IMR-90 (cell line): ENCODE measurements at regions not wholly inside any gene's neighbourhood (a gene's known extent, or its start where the extent isn't known, plus 50 kb on each side); places are given as distances from the start of the nearest gene placed in this dataset.

Source experiments
- ATAC-seq: fragments of 200-7000 bp; cut with Tn5 transposase; 2 replicates; pipeline ENCODE4 v1.9.1; 2020; ENCODE audit warnings: low read depth, mild to moderate bottlenecking, moderate library complexity
- BruUV-seq: library from RNA; stranded (reverse); fragments of 400-500 nt; replicated peaks from 2 replicates; lab custom pipeline; 2021; lab: Mats Ljungman, UMichigan
- CTCF ChIA-PET: fragments of 300-600 bp; formaldehyde crosslinking; extraction: SDS; loops from one replicate; lab custom pipeline; 2021; ENCODE audit warnings: antibody characterized with exemption; lab: Yijun Ruan, JAX
- POLR2A ChIA-PET: fragments of 300-600 bp; sonication (Branson Sonifier 250); formaldehyde crosslinking; loops from one replicate; lab custom pipeline; 2022; ENCODE audit warnings: antibody characterized with exemption; ENCODE audit not compliant: unreplicated experiment; lab: Charles Lee
- DNase-seq: peaks from one replicate; pipeline ENCODE4 v3.0.0; 2013
- H2AFZ ChIP-seq: replicated peaks from 2 replicates; pipeline ENCODE3; 2013; ENCODE audit warnings: low read length, mild to moderate bottlenecking; ENCODE audit not compliant: poor library complexity
- H2AK5ac ChIP-seq: 2 replicates; pipeline ENCODE4 v1.6.1; 2013; ENCODE audit warnings: low read depth, low read length, inconsistent platforms
- H2AK9ac ChIP-seq: replicated peaks from 2 replicates; pipeline ENCODE3; 2013; ENCODE audit warnings: mild to moderate bottlenecking, low read depth, low read length, moderate library complexity; ENCODE audit not compliant: poor library complexity
- H2BK120ac ChIP-seq: 2 replicates; pipeline ENCODE4 v1.6.1; 2013; ENCODE audit warnings: low read depth, low read length, inconsistent platforms
- H2BK15ac ChIP-seq: 3 replicates; pipeline ENCODE4 v1.6.1; 2013; ENCODE audit warnings: low read depth, low read length, inconsistent platforms
- H2BK20ac ChIP-seq: 2 replicates; pipeline ENCODE4 v1.6.1; 2013; ENCODE audit warnings: low read depth, mild to moderate bottlenecking, inconsistent platforms, low read length, moderate library complexity
- H2BK5ac ChIP-seq: 2 replicates; pipeline ENCODE4 v1.6.1; 2013; ENCODE audit warnings: mild to moderate bottlenecking, low read depth, low read length, inconsistent platforms; ENCODE audit not compliant: poor library complexity, severe bottlenecking
- H3K14ac ChIP-seq: replicated peaks from 2 replicates; pipeline ENCODE4 v1.6.1; 2013; ENCODE audit warnings: low read depth, low read length, inconsistent platforms
- H3K18ac ChIP-seq: 2 replicates; pipeline ENCODE4 v1.6.1; 2013; ENCODE audit warnings: low read depth, low read length, control low read depth
- H3K23ac ChIP-seq: 2 replicates; pipeline ENCODE4 v1.6.1; 2013; ENCODE audit warnings: low read depth, low read length, inconsistent platforms
- H3K27ac ChIP-seq: 2 replicates; pipeline ENCODE4 v1.5.1; 2013; ENCODE audit warnings: mild to moderate bottlenecking, control low read depth, low read length; ENCODE audit not compliant: insufficient read depth
- H3K27me3 ChIP-seq: 2 replicates; pipeline ENCODE4 v1.6.1; 2013; ENCODE audit warnings: low read length; ENCODE audit not compliant: control insufficient read depth, insufficient read depth
- H3K36me3 ChIP-seq: 2 replicates; pipeline ENCODE4 v1.6.1; 2013; ENCODE audit warnings: low read length, mixed read lengths; ENCODE audit not compliant: control insufficient read depth, insufficient read depth
- H3K4ac ChIP-seq: 2 replicates; pipeline ENCODE4 v1.6.1; 2013; ENCODE audit warnings: low read depth, low read length, inconsistent platforms
- H3K4me1 ChIP-seq: 2 replicates; pipeline ENCODE4 v1.6.1; 2013; ENCODE audit warnings: low read length, mixed read lengths; ENCODE audit not compliant: control insufficient read depth, insufficient read depth
- H3K4me2 ChIP-seq: 2 replicates; pipeline ENCODE4 v1.6.1; 2013; ENCODE audit warnings: low read depth, mild to moderate bottlenecking, control low read depth, low read length, moderate library complexity
- H3K4me3 ChIP-seq: 2 replicates; pipeline ENCODE4 v1.5.1; 2013; ENCODE audit warnings: low read depth, mild to moderate bottlenecking, control low read depth, low read length, moderate library complexity; ENCODE audit not compliant: insufficient read depth
- H3K56ac ChIP-seq: 2 replicates; pipeline ENCODE4 v1.6.1; 2013; ENCODE audit warnings: low read length, inconsistent platforms; ENCODE audit not compliant: insufficient read depth; ENCODE audit errors: extremely low read depth
- H3K79me1 ChIP-seq, 2 experiments: 2 replicates each; pipeline ENCODE4 v1.6.1; 2013; ENCODE audit warnings: low read length in 2 of 2, inconsistent platforms in 1 of 2, low read depth in 1 of 2
- H3K9ac ChIP-seq: 2 replicates; pipeline ENCODE4 v1.6.1; 2013; ENCODE audit warnings: low read depth, low read length, control low read depth
- H3K9me1 ChIP-seq: 2 replicates; pipeline ENCODE4 v1.6.1; 2013; ENCODE audit warnings: low read length, inconsistent platforms; ENCODE audit not compliant: insufficient read depth
- H3K9me3 ChIP-seq: 2 replicates; pipeline ENCODE4 v1.6.1; 2013; ENCODE audit warnings: low read length; ENCODE audit not compliant: control insufficient read depth, insufficient read depth
- H4K20me1 ChIP-seq: 2 replicates; pipeline ENCODE4 v1.6.1; 2013; ENCODE audit warnings: low read length, inconsistent platforms; ENCODE audit not compliant: insufficient read depth
- H4K5ac ChIP-seq: 2 replicates; pipeline ENCODE4 v1.6.1; 2013; ENCODE audit warnings: mild to moderate bottlenecking, low read depth, low read length, control low read depth
- H4K8ac ChIP-seq, 2 experiments: 2 replicates each; pipeline ENCODE4 v1.6.1; 2013; ENCODE audit warnings: low read depth in 2 of 2, low read length in 2 of 2, control low read depth in 1 of 2, inconsistent platforms in 1 of 2
- H4K91ac ChIP-seq: 2 replicates; pipeline ENCODE4 v1.6.1; 2013; ENCODE audit warnings: low read depth, low read length, inconsistent platforms; ENCODE audit not compliant: insufficient read depth
- BHLHE40 ChIP-seq: fragments of 150-350 bp; IDR thresholded peaks from 2 replicates; pipeline ENCODE4 v1.6.1; 2016; ENCODE audit warnings: mild to moderate bottlenecking, low read depth, low read length
- CEBPB ChIP-seq: IDR thresholded peaks from 2 replicates; pipeline ENCODE4 v1.6.1; 2012; ENCODE audit warnings: low read depth, low read length, improper control_type of control experiment
- CHD1 ChIP-seq: IDR thresholded peaks from 2 replicates; pipeline ENCODE4 v1.6.1; 2012; ENCODE audit warnings: low read depth, low read length, improper control_type of control experiment
- CTCF ChIP-seq: conservative IDR thresholded peaks from 2 replicates; pipeline ENCODE4 v1.5.1; 2012; ENCODE audit warnings: mild to moderate bottlenecking, low read depth, low read length, improper control_type of control experiment
- FOS ChIP-seq: fragments of 150-350 bp; IDR thresholded peaks from 2 replicates; pipeline ENCODE4 v1.6.1; 2016; ENCODE audit warnings: low read depth, low read length
- MAFK ChIP-seq: IDR thresholded peaks from 2 replicates; pipeline ENCODE4 v1.6.1; 2012; ENCODE audit warnings: low read depth, low read length, improper control_type of control experiment
- MAZ ChIP-seq: IDR thresholded peaks from 2 replicates; pipeline ENCODE4 v1.6.1; 2012; ENCODE audit warnings: low read depth, mild to moderate bottlenecking, low read length, improper control_type of control experiment, moderate library complexity, borderline replicate concordance
- MXI1 ChIP-seq: IDR thresholded peaks from 2 replicates; pipeline ENCODE4 v1.6.1; 2012; ENCODE audit warnings: low read depth, mild to moderate bottlenecking, low read length, moderate library complexity, borderline replicate concordance
- RAD21 ChIP-seq: IDR thresholded peaks from 2 replicates; pipeline ENCODE4 v1.6.1; 2012; ENCODE audit warnings: low read length, improper control_type of control experiment
- RCOR1 ChIP-seq: IDR thresholded peaks from 2 replicates; pipeline ENCODE4 v1.6.1; 2012; ENCODE audit warnings: mild to moderate bottlenecking, low read length, improper control_type of control experiment; ENCODE audit not compliant: insufficient replicate concordance
- RFX5 ChIP-seq: IDR thresholded peaks from 2 replicates; pipeline ENCODE4 v1.8.0; 2012; ENCODE audit warnings: low read depth, mild to moderate bottlenecking, low read length, moderate library complexity
- SMC3 ChIP-seq: fragments of 150-350 bp; IDR thresholded peaks from 2 replicates; pipeline ENCODE4 v1.6.1; 2016; ENCODE audit warnings: low read depth, mild to moderate bottlenecking, antibody characterized with exemption, low read length, moderate library complexity
- WGBS, 2 experiments: methylation state at CpG; one replicate each; pipeline versions ENCODE4 v1.1.5 to v1.1.7; 2013; ENCODE audit warnings: missing lambda C conversion rate in 2 of 2; ENCODE audit not compliant: insufficient read length in 1 of 2; ENCODE audit errors: extremely low coverage in 2 of 2; 5-methylcytosine and 5-hydroxymethylcytosine counted together
- dilution Hi-C: fragments of 300-500 bp; cut with HindIII; formaldehyde crosslinking; loops from one replicate; pipeline ENCODE4 v1.14.3; 2018; ENCODE audit warnings: low sequenced_read_pairs; ENCODE audit not compliant: unreplicated experiment
- in situ Hi-C: fragments of 300-500 bp; cut with MboI; formaldehyde crosslinking; loops from 3 replicates; pipeline ENCODE4 v1.14.3; 2019; ENCODE audit warnings: low sequenced_read_pairs, inconsistent platforms, mixed read lengths
- intact Hi-C: fragments of 100-400 bp; cut with micrococcal nuclease; formaldehyde crosslinking; loops from 2 replicates; pipeline ENCODE4 v1.10.0; 2022

- BruUV-seq: no TSS peak
- H3K4ac ChIP-seq: no peak overlapping the region
- no CpG with 5 or more reads among the region's 1 CpG for WGBS, 2 experiments
- ATAC-seq (no peak), DNase-seq (no peak)
- intact Hi-C loops (no loop called here), dilution Hi-C loops (no loop called here), in situ Hi-C loops (no loop called here)
- no peak overlapping the region for H2AK9ac ChIP-seq
- H3K9ac ChIP-seq: no peak overlapping the region
- no peak overlapping the region for H2BK15ac ChIP-seq
- TF ChIP-seq MXI1 (no peak), CEBPB (no peak), BHLHE40 (no peak), RCOR1 (no peak), RFX5 (no peak), SMC3 (no peak), MAZ (no peak), CTCF (no peak), RAD21 (no peak), FOS (no peak), CHD1 (no peak), MAFK (no peak)
- no peak overlapping the region for H3K4me2 ChIP-seq
- no peaks in the 10 kb centered on the region for H3K36me3 ChIP-seq
- H2AK5ac ChIP-seq: no peak overlapping the region
- H3K4me1 ChIP-seq: no peaks in the 10 kb centered on the region
- H3K4me3 ChIP-seq: no peak overlapping the region
- H3K27ac ChIP-seq: no peak overlapping the region
- ChIA-PET CTCF (interaction anchor here (0.5 kb wide), 1 partner anchor 9 kb away, joined by 3 read pairs; no protein-coding TSS in a partner anchor), POLR2A (no interaction called here)
- no peaks in the 10 kb centered on the region for H4K20me1 ChIP-seq
- no peak overlapping the region for H2BK20ac ChIP-seq
- no peaks in the 10 kb centered on the region for H3K79me1 ChIP-seq
- H2BK5ac ChIP-seq: no peak overlapping the region
- no peak overlapping the region for H3K23ac ChIP-seq
- H3K14ac ChIP-seq: no peak overlapping the region
- no peak overlapping the region for H2BK120ac ChIP-seq
- H4K5ac ChIP-seq: no peak overlapping the region
- H4K8ac ChIP-seq: no peak overlapping the region
- H3K18ac ChIP-seq: no peak overlapping the region
- H2AFZ ChIP-seq: no peak overlapping the region
- H3K9me1 ChIP-seq: no peaks in the 10 kb centered on the region
- peaks cover 18% of the 10 kb centered on the region for H3K9me3 ChIP-seq
- no peaks in the 10 kb centered on the region for H3K27me3 ChIP-seq
- no peak overlapping the region for H3K56ac ChIP-seq
- H4K91ac ChIP-seq: no peak overlapping the region
These were observed 116.8 kb upstream of the MYO3A start for GRCh38 chr10:25817200-25817599.
